Body of pancreas (tissue), 4 donors: ENCODE measurements at regions not wholly inside any gene's neighbourhood (a gene's known extent, or its start where the extent isn't known, plus 50 kb on each side); places are given as distances from the start of the nearest gene placed in this dataset.

Source experiments
- POLR2A ChIP-seq, 3 donors: fragments of 450-650 bp; IDR thresholded peaks; one replicate each; pipeline ENCODE4 v1.6.1; 2016; ENCODE audit warnings: antibody characterized with exemption in 3 of 3, mild to moderate bottlenecking in 2 of 3
- TF ChIP-seq, protein P1 (sequence below), 7 experiments: fragments of 450-650 bp in 4 of 7; fragments of 200-600 bp in 3 of 7; sonication (generic) in 3 of 7; IDR thresholded peaks; one replicate each; pipeline ENCODE4 v1.5.1; 2016 to 2019; ENCODE audit warnings: antibody characterized with exemption in 7 of 7

DNA sequence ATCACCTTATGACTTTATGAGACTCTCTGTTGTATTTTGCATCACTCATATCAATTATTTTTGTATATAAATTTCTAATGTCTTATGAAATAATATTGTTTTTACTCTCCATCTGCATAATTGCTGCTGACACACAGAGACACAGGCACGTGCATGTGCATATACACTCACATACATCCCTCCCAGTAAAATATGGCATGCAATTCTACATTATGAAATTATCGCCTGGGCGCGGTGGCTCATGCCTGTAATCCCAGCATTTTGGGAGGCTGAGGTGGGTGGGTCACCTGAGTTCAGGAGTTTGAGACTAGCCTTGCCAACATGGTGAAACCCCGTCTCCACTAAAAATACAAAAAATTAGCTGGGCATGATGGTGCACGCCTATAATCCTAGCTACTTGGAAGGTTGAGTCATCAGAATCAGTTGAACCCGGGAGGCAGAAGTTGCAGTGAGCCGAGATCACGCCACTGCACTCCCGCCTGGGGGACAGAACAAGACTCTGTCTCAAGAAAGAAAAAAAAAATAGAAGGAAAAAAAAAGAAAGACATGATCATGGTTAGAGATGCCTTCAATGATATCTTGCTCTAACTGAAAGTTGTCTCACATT lies 96.7 kb upstream of the LUZP2 start:
- no peak for TF ChIP-seq POLR2A (IDR thresholded peaks at IDR 0.05)
- TF ChIP-seq, protein P1, sequence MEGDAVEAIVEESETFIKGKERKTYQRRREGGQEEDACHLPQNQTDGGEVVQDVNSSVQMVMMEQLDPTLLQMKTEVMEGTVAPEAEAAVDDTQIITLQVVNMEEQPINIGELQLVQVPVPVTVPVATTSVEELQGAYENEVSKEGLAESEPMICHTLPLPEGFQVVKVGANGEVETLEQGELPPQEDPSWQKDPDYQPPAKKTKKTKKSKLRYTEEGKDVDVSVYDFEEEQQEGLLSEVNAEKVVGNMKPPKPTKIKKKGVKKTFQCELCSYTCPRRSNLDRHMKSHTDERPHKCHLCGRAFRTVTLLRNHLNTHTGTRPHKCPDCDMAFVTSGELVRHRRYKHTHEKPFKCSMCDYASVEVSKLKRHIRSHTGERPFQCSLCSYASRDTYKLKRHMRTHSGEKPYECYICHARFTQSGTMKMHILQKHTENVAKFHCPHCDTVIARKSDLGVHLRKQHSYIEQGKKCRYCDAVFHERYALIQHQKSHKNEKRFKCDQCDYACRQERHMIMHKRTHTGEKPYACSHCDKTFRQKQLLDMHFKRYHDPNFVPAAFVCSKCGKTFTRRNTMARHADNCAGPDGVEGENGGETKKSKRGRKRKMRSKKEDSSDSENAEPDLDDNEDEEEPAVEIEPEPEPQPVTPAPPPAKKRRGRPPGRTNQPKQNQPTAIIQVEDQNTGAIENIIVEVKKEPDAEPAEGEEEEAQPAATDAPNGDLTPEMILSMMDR (IDR thresholded peaks at IDR 0.05): no peak
